ENCODE measurements at regions not wholly inside any gene's neighbourhood (a gene's known extent, or its start where the extent isn't known, plus 50 kb on each side); places are given as distances from the start of the nearest gene placed in this dataset.

DNA sequence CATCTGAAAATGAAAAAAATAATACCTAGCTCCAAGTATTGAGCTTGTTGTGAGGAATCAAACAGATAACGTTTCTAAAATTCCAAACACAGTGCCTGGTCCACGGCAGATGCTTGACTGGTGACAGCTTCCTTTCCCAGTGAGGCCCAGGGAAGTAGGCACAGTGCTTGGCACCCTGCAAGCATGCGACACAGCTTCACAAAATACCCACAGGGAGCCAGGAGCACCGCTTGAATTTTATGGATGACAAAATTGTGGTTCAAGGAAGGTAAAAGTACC lies 205.1 kb upstream of the TNP1 start:
- TF ChIP-seq, protein P1, sequence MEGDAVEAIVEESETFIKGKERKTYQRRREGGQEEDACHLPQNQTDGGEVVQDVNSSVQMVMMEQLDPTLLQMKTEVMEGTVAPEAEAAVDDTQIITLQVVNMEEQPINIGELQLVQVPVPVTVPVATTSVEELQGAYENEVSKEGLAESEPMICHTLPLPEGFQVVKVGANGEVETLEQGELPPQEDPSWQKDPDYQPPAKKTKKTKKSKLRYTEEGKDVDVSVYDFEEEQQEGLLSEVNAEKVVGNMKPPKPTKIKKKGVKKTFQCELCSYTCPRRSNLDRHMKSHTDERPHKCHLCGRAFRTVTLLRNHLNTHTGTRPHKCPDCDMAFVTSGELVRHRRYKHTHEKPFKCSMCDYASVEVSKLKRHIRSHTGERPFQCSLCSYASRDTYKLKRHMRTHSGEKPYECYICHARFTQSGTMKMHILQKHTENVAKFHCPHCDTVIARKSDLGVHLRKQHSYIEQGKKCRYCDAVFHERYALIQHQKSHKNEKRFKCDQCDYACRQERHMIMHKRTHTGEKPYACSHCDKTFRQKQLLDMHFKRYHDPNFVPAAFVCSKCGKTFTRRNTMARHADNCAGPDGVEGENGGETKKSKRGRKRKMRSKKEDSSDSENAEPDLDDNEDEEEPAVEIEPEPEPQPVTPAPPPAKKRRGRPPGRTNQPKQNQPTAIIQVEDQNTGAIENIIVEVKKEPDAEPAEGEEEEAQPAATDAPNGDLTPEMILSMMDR (IDR thresholded peaks at IDR 0.05; ENCODE audit: insufficient read depth, low read length, poor library complexity, severe bottlenecking) = no peak
- no peak for TF ChIP-seq EZH2phosphoT487 (conservative IDR thresholded peaks at IDR 0.05; ENCODE audit: low read length)

Data from SU-DHL-6 (cell line).